ENCODE measurements at regions not wholly inside any gene's neighbourhood (a gene's known extent, or its start where the extent isn't known, plus 50 kb on each side); places are given as distances from the start of the nearest gene placed in this dataset.

DNA sequence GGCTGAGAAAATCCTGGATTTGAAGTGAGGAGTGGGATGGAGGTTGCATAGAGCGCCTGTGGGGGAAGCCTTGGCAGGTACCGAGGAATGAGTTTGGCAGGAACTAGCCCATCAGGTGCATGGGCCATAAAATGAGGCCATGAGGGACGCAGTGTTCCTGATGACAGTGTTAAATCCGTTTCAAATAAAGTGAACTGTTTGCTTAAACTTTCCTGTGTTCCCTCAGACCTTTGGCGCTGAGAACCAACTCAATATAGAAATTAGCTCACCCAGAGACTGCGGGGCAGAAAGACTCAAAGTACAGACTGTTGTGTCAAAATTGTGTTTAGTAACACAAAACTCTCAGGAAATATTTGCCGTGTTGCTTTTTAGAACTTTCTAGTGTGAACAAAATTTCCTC, 250.0 kb upstream of the NR3C2 start:
- H3K4me1 Mint-ChIP-seq (ENCODE audit: low read depth, unreplicated experiment), result no peaks in the 10 kb centered on the region
- POLR2A ChIA-PET, result no interaction called here
- TF ChIP-seq, protein P1, sequence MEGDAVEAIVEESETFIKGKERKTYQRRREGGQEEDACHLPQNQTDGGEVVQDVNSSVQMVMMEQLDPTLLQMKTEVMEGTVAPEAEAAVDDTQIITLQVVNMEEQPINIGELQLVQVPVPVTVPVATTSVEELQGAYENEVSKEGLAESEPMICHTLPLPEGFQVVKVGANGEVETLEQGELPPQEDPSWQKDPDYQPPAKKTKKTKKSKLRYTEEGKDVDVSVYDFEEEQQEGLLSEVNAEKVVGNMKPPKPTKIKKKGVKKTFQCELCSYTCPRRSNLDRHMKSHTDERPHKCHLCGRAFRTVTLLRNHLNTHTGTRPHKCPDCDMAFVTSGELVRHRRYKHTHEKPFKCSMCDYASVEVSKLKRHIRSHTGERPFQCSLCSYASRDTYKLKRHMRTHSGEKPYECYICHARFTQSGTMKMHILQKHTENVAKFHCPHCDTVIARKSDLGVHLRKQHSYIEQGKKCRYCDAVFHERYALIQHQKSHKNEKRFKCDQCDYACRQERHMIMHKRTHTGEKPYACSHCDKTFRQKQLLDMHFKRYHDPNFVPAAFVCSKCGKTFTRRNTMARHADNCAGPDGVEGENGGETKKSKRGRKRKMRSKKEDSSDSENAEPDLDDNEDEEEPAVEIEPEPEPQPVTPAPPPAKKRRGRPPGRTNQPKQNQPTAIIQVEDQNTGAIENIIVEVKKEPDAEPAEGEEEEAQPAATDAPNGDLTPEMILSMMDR (IDR thresholded peaks at IDR 0.05; ENCODE audit: insufficient read depth in 1 of 2, low read depth in 1 of 2, low read length in 1 of 2, severe bottlenecking in 1 of 2, unreplicated experiment in 1 of 2), result no peak
- H3K36me3 ChIP-seq (ENCODE audit: control insufficient read depth, insufficient read depth, low read length), result no peaks in the 10 kb centered on the region
- no peak overlapping the region for H3K27ac Mint-ChIP-seq (ENCODE audit: unreplicated experiment)
- H3K4me3 ChIP-seq (ENCODE audit: low read depth, low read length), result no peak overlapping the region
- DNase-seq, result no peak
- H3K36me3 Mint-ChIP-seq (ENCODE audit: insufficient read depth, unreplicated experiment), result no peaks in the 10 kb centered on the region
- no peaks in the 10 kb centered on the region for H3K27me3 ChIP-seq (replicated peaks; ENCODE audit: control insufficient read depth, insufficient read depth, low read length)
- H3K4me3 Mint-ChIP-seq (ENCODE audit: unreplicated experiment), result no peak overlapping the region
- peaks cover 10% of the 10 kb centered on the region for H3K27me3 Mint-ChIP-seq (ENCODE audit: insufficient read depth, unreplicated experiment)
- no peaks in the 10 kb centered on the region for H3K9me3 ChIP-seq
- no peaks in the 10 kb centered on the region for H3K4me1 ChIP-seq
- BruUV-seq (replicated peaks), result no TSS peak
- no peaks in the 10 kb centered on the region for H3K9me3 Mint-ChIP-seq (ENCODE audit: unreplicated experiment)
- CTCF ChIA-PET, result no interaction called here
- intact Hi-C loops (cut with micrococcal nuclease; ENCODE audit: unreplicated experiment), result no loop called here

DNA sequence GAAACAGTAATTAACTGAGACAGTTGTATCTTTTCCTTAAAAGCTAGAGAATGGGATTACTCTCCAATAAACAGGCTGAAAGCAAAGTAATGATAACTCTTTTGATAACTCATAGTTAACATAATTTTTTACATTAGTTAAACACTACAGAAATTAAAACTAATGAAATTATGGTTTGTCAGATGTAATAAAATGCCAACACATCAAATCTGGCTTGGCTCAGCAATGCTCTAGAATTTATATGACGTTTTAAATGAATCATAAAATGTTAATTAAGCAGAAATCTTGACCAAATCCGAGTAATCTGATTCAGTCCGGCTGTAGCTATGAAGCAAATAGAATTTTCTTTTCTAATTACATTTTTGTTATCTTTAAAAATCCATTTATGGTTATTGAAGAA, 244.2 kb upstream of the NR3C2 start:
- Mint-ChIP-seq H3K27me3 (ENCODE audit: insufficient read depth, unreplicated experiment) (peaks cover 16% of the 10 kb centered on the region), H3K27ac (ENCODE audit: unreplicated experiment) (no peak overlapping the region), H3K36me3 (ENCODE audit: insufficient read depth, unreplicated experiment) (no peaks in the 10 kb centered on the region), H3K4me3 (ENCODE audit: unreplicated experiment) (no peak overlapping the region), H3K9me3 (ENCODE audit: unreplicated experiment) (no peaks in the 10 kb centered on the region), H3K4me1 (ENCODE audit: low read depth, unreplicated experiment) (peaks cover 7% of the 10 kb centered on the region)
- H3K9me3 ChIP-seq, result no peaks in the 10 kb centered on the region
- DNase-seq, result no peak
- no peaks in the 10 kb centered on the region for H3K27me3 ChIP-seq (replicated peaks; ENCODE audit: control insufficient read depth, insufficient read depth, low read length)
- ChIA-PET CTCF (no interaction called here), POLR2A (no interaction called here)
- BruUV-seq (replicated peaks), result no TSS peak
- TF ChIP-seq, protein P1 (IDR thresholded peaks at IDR 0.05; ENCODE audit: insufficient read depth in 1 of 2, low read depth in 1 of 2, low read length in 1 of 2, severe bottlenecking in 1 of 2, unreplicated experiment in 1 of 2), result no peak
- no peaks in the 10 kb centered on the region for H3K36me3 ChIP-seq (ENCODE audit: control insufficient read depth, insufficient read depth, low read length)
- no peaks in the 10 kb centered on the region for H3K4me1 ChIP-seq
- H3K4me3 ChIP-seq (ENCODE audit: low read depth, low read length), result no peak overlapping the region
- intact Hi-C loops (cut with micrococcal nuclease; ENCODE audit: unreplicated experiment), result no loop called here

DNA sequence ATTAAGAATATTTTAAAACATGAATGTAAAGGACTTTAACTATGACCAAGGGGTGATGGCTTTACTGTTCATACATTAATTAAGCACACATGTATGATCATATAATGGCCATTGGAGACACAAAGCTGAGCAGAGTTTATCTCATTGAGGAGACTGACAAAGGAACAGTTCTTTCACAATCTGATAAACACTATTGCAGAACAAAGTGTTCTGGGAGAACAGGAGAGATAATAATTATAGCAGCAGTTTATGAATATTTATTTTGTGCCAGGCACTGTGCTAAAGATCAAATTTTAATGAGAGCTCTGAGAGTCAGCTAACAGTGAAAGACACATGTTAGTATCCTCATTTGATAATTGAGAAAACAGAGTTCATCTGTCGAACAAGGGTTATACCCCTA, 242.4 kb upstream of the NR3C2 start:
- H3K27ac Mint-ChIP-seq (ENCODE audit: unreplicated experiment), result no peak overlapping the region
- no TSS peak for BruUV-seq (replicated peaks)
- POLR2A ChIA-PET, result no interaction called here
- no peaks in the 10 kb centered on the region for H3K36me3 Mint-ChIP-seq (ENCODE audit: insufficient read depth, unreplicated experiment)
- no peaks in the 10 kb centered on the region for H3K9me3 Mint-ChIP-seq (ENCODE audit: unreplicated experiment)
- no peak overlapping the region for H3K4me3 Mint-ChIP-seq (ENCODE audit: unreplicated experiment)
- intact Hi-C loops (cut with micrococcal nuclease; ENCODE audit: unreplicated experiment), result no loop called here
- Histone ChIP-seq H3K4me3 (ENCODE audit: low read depth, low read length) (no peak overlapping the region), H3K27me3 (replicated peaks; ENCODE audit: control insufficient read depth, insufficient read depth, low read length) (no peaks in the 10 kb centered on the region), H3K9me3 (no peaks in the 10 kb centered on the region), H3K4me1 (no peaks in the 10 kb centered on the region), H3K36me3 (ENCODE audit: control insufficient read depth, insufficient read depth, low read length) (no peaks in the 10 kb centered on the region)
- CTCF ChIA-PET, result no interaction called here
- peaks cover 7% of the 10 kb centered on the region for H3K4me1 Mint-ChIP-seq (ENCODE audit: low read depth, unreplicated experiment)
- DNase-seq, result no peak
- peaks cover 12% of the 10 kb centered on the region for H3K27me3 Mint-ChIP-seq (ENCODE audit: insufficient read depth, unreplicated experiment)
- TF ChIP-seq, protein P1 (IDR thresholded peaks at IDR 0.05; ENCODE audit: insufficient read depth in 1 of 2, low read depth in 1 of 2, low read length in 1 of 2, severe bottlenecking in 1 of 2, unreplicated experiment in 1 of 2), result no peak
